Progenitor cell of endocrine pancreas (in vitro differentiated cells): ENCODE measurements at regions not wholly inside any gene's neighbourhood (a gene's known extent, or its start where the extent isn't known, plus 50 kb on each side); places are given as distances from the start of the nearest gene placed in this dataset.

ENCODE experiments used
- DNase-seq: peaks from one replicate; pipeline ENCODE4 v3.0.0; 2021; ENCODE audit warnings: low spot score; ENCODE audit not compliant: unreplicated experiment
- H3K27ac Mint-ChIP-seq: 2 replicates; pipeline ENCODE4 v1.8.0; 2021; ENCODE audit warnings: mild to moderate bottlenecking, moderate library complexity, mixed read lengths
- H3K27me3 Mint-ChIP-seq: 2 replicates; pipeline ENCODE4 v1.8.0; 2021; ENCODE audit warnings: mixed read lengths
- H3K36me3 Mint-ChIP-seq: 2 replicates; pipeline ENCODE4 v1.8.0; 2022; ENCODE audit warnings: mixed read lengths; ENCODE audit not compliant: insufficient read depth
- H3K4me1 Mint-ChIP-seq: 2 replicates; pipeline ENCODE4 v1.8.0; 2021; ENCODE audit warnings: low read depth, mixed read lengths
- H3K4me3 Mint-ChIP-seq: 2 replicates; pipeline ENCODE4 v1.8.0; 2021; ENCODE audit warnings: low read depth, mild to moderate bottlenecking, moderate library complexity, mixed read lengths
- H3K9me3 Mint-ChIP-seq: 2 replicates; pipeline ENCODE4 v1.8.0; 2021; ENCODE audit warnings: low read depth, mixed read lengths
- CTCF ChIP-seq: fragments of 200-600 bp; sonication (generic); IDR thresholded peaks from one replicate; pipeline ENCODE4 v1.5.0; 2021; ENCODE audit warnings: antibody characterized with exemption, mild to moderate bottlenecking; ENCODE audit not compliant: unreplicated experiment

- TF ChIP-seq CTCF, result no peak
- Mint-ChIP-seq H3K36me3 (no peaks in the 10 kb centered on the region), H3K4me1 (peaks cover 9% of the 10 kb centered on the region), H3K27ac (peak overlapping the region; percentile 26), H3K4me3 (no peak overlapping the region), H3K9me3 (no peaks in the 10 kb centered on the region), H3K27me3 (no peaks in the 10 kb centered on the region)
- DNase-seq, result no peak
Measured at GRCh38 chr18:44143072-44143471, 537.6 kb upstream of the SETBP1 start.

- H3K36me3 Mint-ChIP-seq, result no peaks in the 10 kb centered on the region
- no peak overlapping the region for H3K4me3 Mint-ChIP-seq
- no peak for DNase-seq
- H3K4me1 Mint-ChIP-seq, result peaks cover 2% of the 10 kb centered on the region
- H3K27me3 Mint-ChIP-seq, result no peaks in the 10 kb centered on the region
- H3K9me3 Mint-ChIP-seq, result no peaks in the 10 kb centered on the region
- TF ChIP-seq CTCF, result no peak
- H3K27ac Mint-ChIP-seq, result no peak overlapping the region
Measured at GRCh38 chr18:44149706-44150105, 531.0 kb upstream of the SETBP1 start.

- Mint-ChIP-seq H3K4me3 (no peak overlapping the region), H3K27ac (no peak overlapping the region), H3K9me3 (no peaks in the 10 kb centered on the region), H3K36me3 (no peaks in the 10 kb centered on the region), H3K4me1 (peaks cover 2% of the 10 kb centered on the region), H3K27me3 (no peaks in the 10 kb centered on the region)
- DNase-seq, result no peak
- TF ChIP-seq CTCF, result no peak
Measured at GRCh38 chr18:44153981-44154380, 526.7 kb upstream of the SETBP1 start.

- Mint-ChIP-seq H3K27me3 (no peaks in the 10 kb centered on the region), H3K36me3 (no peaks in the 10 kb centered on the region), H3K27ac (no peak overlapping the region), H3K4me1 (peaks cover 2% of the 10 kb centered on the region), H3K9me3 (no peaks in the 10 kb centered on the region), H3K4me3 (no peak overlapping the region)
- no peak for TF ChIP-seq CTCF
- no peak for DNase-seq
Measured at GRCh38 chr18:44156126-44156525, 524.6 kb upstream of the SETBP1 start.

GRCh38 chr18:44156776-44157335, 523.8 kb upstream of the SETBP1 start:
- no peak for DNase-seq
- H3K27me3 Mint-ChIP-seq, result no peaks in the 10 kb centered on the region

More at GRCh38 chr18:44156776-44157335, 523.8 kb upstream of the SETBP1 start:
- Mint-ChIP-seq H3K9me3 (no peaks in the 10 kb centered on the region), H3K4me3 (no peak overlapping the region), H3K4me1 (peaks cover 2% of the 10 kb centered on the region), H3K36me3 (no peaks in the 10 kb centered on the region), H3K27ac (no peak overlapping the region)
- TF ChIP-seq CTCF, result no peak
